ENCODE measurements at regions not wholly inside any gene's neighbourhood (a gene's known extent, or its start where the extent isn't known, plus 50 kb on each side); places are given as distances from the start of the nearest gene placed in this dataset.

GRCh38 chr11:113634940-113635575 is 71.0 kb downstream of the TMPRSS5 start:
- no peak for DNase-seq

GRCh38 chr11:113632981-113633380 is 73.1 kb downstream of the TMPRSS5 start:
- no peak for DNase-seq

- no peak for DNase-seq
Measured at GRCh38 chr11:113629562-113629961, 76.5 kb downstream of the TMPRSS5 start.

GRCh38 chr11:113628912-113629311 is 77.2 kb downstream of the TMPRSS5 start:
- no peak for DNase-seq

GRCh38 chr11:113627946-113628345 is 78.2 kb downstream of the TMPRSS5 start:
- no peak for DNase-seq

GRCh38 chr11:113627297-113627696 is 78.8 kb downstream of the TMPRSS5 start:
- DNase-seq: no peak

GRCh38 chr11:113626736-113627135 is 79.4 kb downstream of the TMPRSS5 start:
- DNase-seq: no peak

GRCh38 chr11:113623114-113623513 is 83.0 kb downstream of the TMPRSS5 start:
- no peak for DNase-seq

- no peak for DNase-seq
Measured at GRCh38 chr11:113618360-113618759, 87.7 kb downstream of the TMPRSS5 start.

GRCh38 chr11:113615773-113616172 is 90.3 kb downstream of the TMPRSS5 start:
- no peak for DNase-seq

- no peak for DNase-seq
Measured at GRCh38 chr11:113615098-113615497, 91.0 kb downstream of the TMPRSS5 start.

- DNase-seq: no peak
Measured at GRCh38 chr11:113614097-113614496, 92.0 kb downstream of the TMPRSS5 start.

- no peak for DNase-seq
Measured at GRCh38 chr11:113613619-113614018, 92.5 kb downstream of the TMPRSS5 start.

- DNase-seq: no peak
Measured at GRCh38 chr11:113604186-113604585, 101.9 kb downstream of the TMPRSS5 start.

GRCh38 chr11:113603277-113604059 is 102.6 kb downstream of the TMPRSS5 start:
- DNase-seq: no peak

- no peak for DNase-seq
Measured at GRCh38 chr11:113602483-113602882, 103.6 kb downstream of the TMPRSS5 start.

- no peak for DNase-seq
Measured at GRCh38 chr11:113596658-113597057, 109.5 kb downstream of the TMPRSS5 start.

- no peak for DNase-seq
Measured at GRCh38 chr11:113595810-113596594, 110.1 kb downstream of the TMPRSS5 start.

GRCh38 chr11:113593698-113594308 is 112.3 kb downstream of the TMPRSS5 start:
- no peak for DNase-seq

- DNase-seq: no peak
Measured at GRCh38 chr11:113591117-113591516, 115.0 kb downstream of the TMPRSS5 start.

- DNase-seq: no peak
Measured at GRCh38 chr11:113587308-113587739, 112.1 kb upstream of the DRD2 start.

GRCh38 chr11:113584371-113584770 is 109.2 kb upstream of the DRD2 start:
- no peak for DNase-seq

- no peak for DNase-seq
Measured at GRCh38 chr11:113581713-113582112, 106.5 kb upstream of the DRD2 start.
